Neural cell (in vitro differentiated cells): ENCODE measurements at regions not wholly inside any gene's neighbourhood (a gene's known extent, or its start where the extent isn't known, plus 50 kb on each side); places are given as distances from the start of the nearest gene placed in this dataset.

Source experiments
- EP300 ChIP-seq: fragments of 450-650 bp; conservative IDR thresholded peaks from 2 replicates; pipeline ENCODE4 v1.6.1; 2014; ENCODE audit warnings: antibody characterized with exemption, mild to moderate bottlenecking, moderate library complexity; ENCODE audit not compliant: poor library complexity, severe bottlenecking
- EZH2 ChIP-seq: fragments of 200-600, 300-800 bp; shearing (Covaris generic), sonication (generic); IDR thresholded peaks from 2 replicates; pipeline ENCODE4 v1.6.1; 2014; ENCODE audit warnings: antibody characterized with exemption, low read length, borderline replicate concordance, mild to moderate bottlenecking; ENCODE audit not compliant: insufficient read depth, poor library complexity, severe bottlenecking
- MXI1 ChIP-seq: fragments of 450-650 bp; conservative IDR thresholded peaks from 2 replicates; pipeline ENCODE4 v1.6.1; 2014; ENCODE audit warnings: antibody characterized with exemption, mild to moderate bottlenecking; ENCODE audit not compliant: poor library complexity, severe bottlenecking
- POLR2AphosphoS5 ChIP-seq: IDR thresholded peaks from 2 replicates; pipeline ENCODE4 v1.6.1; 2012
- RAD21 ChIP-seq: fragments of 450-650 bp; conservative IDR thresholded peaks from 2 replicates; pipeline ENCODE4 v1.6.1; 2014; ENCODE audit warnings: antibody characterized with exemption, mild to moderate bottlenecking, moderate library complexity
- SMC3 ChIP-seq: fragments of 450-650 bp; conservative IDR thresholded peaks from 2 replicates; pipeline ENCODE4 v1.6.1; 2014; ENCODE audit warnings: antibody characterized with exemption, mild to moderate bottlenecking, moderate library complexity; ENCODE audit not compliant: poor library complexity
- TAF1 ChIP-seq: IDR thresholded peaks from 2 replicates; pipeline ENCODE4 v1.6.1; 2012; ENCODE audit warnings: low read depth
- TF ChIP-seq, protein P1 (sequence below): fragments of 450-650 bp; IDR thresholded peaks from 2 replicates; pipeline ENCODE4 v1.5.1; 2014; ENCODE audit warnings: antibody characterized with exemption, mild to moderate bottlenecking, moderate library complexity; ENCODE audit not compliant: poor library complexity, severe bottlenecking
- TF ChIP-seq, protein P2 (sequence below): IDR thresholded peaks from 2 replicates; pipeline ENCODE4 v1.6.1; 2012; ENCODE audit warnings: borderline replicate concordance

DNA sequence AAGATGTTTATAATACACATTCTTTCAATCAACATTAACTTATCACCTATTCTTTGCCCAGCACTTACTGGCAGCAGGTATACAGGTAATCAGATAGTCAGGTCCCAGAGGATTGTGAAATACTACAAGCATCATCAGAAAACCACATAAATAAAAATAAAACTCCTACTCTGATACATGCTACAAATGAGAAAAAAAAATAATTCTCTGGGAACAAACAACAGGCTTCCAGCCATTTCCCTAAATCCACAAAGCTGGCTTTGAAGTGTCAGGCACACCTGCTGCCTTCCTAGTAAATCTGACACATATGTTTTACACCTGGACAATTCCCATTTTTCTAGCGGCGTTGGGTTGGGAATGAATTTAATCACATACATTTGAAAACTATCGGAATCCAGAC is 384.5 kb upstream of the CDH4 start:
- TF ChIP-seq, protein P1, sequence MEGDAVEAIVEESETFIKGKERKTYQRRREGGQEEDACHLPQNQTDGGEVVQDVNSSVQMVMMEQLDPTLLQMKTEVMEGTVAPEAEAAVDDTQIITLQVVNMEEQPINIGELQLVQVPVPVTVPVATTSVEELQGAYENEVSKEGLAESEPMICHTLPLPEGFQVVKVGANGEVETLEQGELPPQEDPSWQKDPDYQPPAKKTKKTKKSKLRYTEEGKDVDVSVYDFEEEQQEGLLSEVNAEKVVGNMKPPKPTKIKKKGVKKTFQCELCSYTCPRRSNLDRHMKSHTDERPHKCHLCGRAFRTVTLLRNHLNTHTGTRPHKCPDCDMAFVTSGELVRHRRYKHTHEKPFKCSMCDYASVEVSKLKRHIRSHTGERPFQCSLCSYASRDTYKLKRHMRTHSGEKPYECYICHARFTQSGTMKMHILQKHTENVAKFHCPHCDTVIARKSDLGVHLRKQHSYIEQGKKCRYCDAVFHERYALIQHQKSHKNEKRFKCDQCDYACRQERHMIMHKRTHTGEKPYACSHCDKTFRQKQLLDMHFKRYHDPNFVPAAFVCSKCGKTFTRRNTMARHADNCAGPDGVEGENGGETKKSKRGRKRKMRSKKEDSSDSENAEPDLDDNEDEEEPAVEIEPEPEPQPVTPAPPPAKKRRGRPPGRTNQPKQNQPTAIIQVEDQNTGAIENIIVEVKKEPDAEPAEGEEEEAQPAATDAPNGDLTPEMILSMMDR = no peak
- no peak for TF ChIP-seq EP300
- no peak for TF ChIP-seq SMC3
- TF ChIP-seq TAF1 = no peak
- no peak for TF ChIP-seq RAD21
- no peak for TF ChIP-seq POLR2AphosphoS5
- TF ChIP-seq EZH2 = no peak
- no peak for TF ChIP-seq MXI1
- TF ChIP-seq, protein P2, sequence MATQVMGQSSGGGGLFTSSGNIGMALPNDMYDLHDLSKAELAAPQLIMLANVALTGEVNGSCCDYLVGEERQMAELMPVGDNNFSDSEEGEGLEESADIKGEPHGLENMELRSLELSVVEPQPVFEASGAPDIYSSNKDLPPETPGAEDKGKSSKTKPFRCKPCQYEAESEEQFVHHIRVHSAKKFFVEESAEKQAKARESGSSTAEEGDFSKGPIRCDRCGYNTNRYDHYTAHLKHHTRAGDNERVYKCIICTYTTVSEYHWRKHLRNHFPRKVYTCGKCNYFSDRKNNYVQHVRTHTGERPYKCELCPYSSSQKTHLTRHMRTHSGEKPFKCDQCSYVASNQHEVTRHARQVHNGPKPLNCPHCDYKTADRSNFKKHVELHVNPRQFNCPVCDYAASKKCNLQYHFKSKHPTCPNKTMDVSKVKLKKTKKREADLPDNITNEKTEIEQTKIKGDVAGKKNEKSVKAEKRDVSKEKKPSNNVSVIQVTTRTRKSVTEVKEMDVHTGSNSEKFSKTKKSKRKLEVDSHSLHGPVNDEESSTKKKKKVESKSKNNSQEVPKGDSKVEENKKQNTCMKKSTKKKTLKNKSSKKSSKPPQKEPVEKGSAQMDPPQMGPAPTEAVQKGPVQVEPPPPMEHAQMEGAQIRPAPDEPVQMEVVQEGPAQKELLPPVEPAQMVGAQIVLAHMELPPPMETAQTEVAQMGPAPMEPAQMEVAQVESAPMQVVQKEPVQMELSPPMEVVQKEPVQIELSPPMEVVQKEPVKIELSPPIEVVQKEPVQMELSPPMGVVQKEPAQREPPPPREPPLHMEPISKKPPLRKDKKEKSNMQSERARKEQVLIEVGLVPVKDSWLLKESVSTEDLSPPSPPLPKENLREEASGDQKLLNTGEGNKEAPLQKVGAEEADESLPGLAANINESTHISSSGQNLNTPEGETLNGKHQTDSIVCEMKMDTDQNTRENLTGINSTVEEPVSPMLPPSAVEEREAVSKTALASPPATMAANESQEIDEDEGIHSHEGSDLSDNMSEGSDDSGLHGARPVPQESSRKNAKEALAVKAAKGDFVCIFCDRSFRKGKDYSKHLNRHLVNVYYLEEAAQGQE = no peak
